Daoy (cell line): ENCODE measurements at regions not wholly inside any gene's neighbourhood (a gene's known extent, or its start where the extent isn't known, plus 50 kb on each side); places are given as distances from the start of the nearest gene placed in this dataset.

Source experiments
- DNase-seq: peaks from one replicate; pipeline ENCODE4 v3.0.0-alpha.2; 2015; ENCODE audit warnings: low read depth

DNA sequence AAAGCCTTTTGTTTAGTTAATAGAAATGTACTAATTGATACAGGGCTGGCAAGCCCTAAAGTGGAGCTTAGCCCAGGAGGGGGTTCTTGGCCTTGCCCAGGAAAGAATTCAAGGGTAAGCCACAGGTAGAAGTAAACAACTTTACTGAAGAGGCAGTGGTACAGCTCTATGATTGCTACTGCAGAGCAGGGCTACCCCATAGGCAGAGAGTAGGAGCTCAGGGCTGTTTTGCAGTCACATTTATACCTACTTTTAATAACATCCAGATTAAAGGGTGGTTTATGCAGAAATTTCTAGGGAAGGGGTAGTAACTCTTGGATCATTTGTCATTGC, 680.4 kb upstream of the GJE1 start:
- no peak for DNase-seq

DNA sequence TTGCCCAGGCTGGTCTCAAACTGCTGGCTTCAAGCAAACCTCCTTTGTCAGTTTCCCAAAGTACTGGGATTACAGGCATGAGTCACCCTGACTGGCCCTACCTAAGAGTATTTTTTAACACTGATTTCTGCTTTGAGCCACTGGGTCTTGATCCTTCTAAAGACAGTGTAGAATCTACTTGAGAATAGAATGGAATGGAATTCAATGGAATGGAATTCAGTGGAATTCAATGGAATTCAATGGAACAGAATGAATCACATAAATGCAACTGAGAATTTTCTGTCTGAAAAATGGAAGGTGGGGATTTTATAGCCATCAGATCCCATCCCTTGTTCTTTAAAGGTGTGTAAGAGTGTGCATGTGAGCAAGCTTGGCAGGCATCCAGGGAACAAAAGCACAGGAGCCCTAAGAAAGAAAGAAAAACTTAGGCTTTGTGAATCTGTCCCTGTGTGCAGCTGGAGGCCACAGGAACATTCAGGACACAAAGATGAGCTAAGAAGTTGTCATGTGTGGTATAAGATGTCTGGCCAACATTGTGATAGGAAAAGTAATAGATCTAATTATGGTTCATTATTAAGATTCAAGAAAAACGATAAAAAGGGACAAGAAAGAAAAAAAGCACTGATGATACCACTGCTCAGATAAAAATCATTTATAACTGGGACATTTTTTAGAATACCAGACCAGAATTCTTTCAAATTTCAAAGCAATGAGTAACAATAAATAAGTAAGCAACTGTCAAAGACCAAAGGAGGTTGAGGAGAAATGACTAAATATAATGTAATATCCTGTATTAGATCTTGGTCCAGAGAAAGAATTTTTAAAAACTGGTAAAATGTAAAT, 681.0 kb upstream of the GJE1 start:
- peak; percentile 9 for DNase-seq

DNA sequence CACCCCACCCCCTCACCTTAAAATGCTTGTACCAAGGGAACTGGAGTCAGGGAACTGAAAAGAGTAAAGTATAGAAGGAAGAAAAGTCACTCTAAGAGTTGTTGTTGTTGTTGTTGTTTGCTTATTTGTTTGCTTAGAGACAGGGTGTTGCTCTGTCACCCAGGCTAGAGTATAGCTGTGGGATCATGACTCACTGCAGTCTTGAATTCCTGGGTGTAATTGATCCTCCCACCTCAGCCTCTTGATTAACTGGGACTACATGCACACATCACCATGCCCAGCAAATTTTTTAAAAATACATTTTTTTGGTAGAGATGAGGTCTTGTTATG, 681.6 kb upstream of the GJE1 start:
- peak; percentile 30 for DNase-seq

- DNase-seq, result no peak
These were observed 686.6 kb upstream of the GJE1 start for GRCh38 chr6:141445928-141446628.

GRCh38 chr6:141443668-141444289, 688.9 kb upstream of the GJE1 start:
- DNase-seq, result no peak

GRCh38 chr6:141443032-141443431, 689.7 kb upstream of the GJE1 start:
- DNase-seq, result no peak

- DNase-seq, result no peak
These were observed 693.2 kb upstream of the GJE1 start for GRCh38 chr6:141439513-141439912.

DNA sequence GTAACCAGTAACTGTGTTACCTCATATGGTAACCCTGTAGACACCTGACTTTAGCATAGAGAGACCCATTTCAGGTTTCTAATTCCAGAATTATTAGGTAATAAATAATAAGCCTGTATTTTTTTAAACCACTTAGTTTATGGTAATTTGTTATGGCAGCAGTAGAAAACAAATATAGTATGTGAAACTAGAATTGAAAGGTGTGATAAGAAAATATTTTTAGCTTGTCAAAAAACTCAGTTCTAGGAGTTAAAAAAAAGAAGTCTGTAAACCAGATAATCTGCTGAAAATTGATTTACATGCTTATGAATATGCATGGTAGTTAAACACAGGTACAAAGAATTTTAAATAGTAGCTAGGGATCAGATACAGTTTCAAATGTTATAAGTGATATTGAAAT, 695.0 kb upstream of the GJE1 start:
- no peak for DNase-seq

GRCh38 chr6:141437011-141437410, 695.7 kb upstream of the GJE1 start:
- DNase-seq, result no peak

DNA sequence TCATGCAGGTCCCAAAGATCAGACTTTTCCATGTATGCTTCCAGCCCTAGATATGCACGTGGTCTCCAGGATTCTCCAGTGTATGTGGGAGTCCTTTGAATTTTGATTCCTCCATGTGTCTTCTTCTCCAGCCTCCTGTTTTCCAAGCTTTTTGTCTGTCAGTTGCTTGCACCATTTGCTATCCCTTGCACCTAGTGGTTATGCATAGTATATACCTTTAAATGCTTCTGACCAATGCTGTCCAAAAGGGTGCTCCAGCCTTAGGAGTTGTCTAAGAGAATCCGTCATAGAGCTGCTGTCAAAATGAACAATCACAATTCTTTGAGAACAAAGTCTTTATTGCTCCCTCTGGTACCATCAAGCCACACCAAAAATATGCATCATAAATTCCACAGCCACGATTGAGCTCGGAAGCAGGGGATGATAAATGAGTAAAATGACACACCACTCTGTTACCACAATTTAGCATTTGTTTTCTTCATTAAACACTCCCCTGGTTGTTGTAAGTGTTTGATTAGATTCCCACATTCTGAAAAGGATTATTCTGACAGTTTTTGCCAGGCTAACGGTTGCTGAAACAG, 706.2 kb upstream of the GJE1 start:
- no peak for DNase-seq

DNA sequence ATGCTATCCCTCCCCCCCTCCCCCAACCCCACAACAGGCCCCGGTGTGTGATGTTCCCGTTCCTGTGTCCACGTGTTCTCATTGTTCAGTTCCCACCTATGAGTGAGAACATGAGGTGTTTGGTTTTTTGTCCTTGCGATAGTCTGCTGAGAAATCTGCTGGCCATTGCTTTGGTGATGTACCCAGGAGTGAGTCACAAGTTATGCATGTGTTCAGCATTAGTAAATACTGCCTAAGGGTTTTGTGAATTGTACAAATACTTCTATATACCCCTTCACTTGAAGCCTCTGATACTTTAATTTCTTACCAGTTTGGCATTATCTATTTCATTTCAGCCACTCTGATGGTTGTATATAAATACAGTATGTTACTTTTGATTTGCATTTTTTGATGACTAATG, 711.3 kb upstream of the GJE1 start:
- DNase-seq, result peak; percentile 65

- DNase-seq, result no peak
These were observed 714.6 kb upstream of the GJE1 start for GRCh38 chr6:141418076-141418475.

DNA sequence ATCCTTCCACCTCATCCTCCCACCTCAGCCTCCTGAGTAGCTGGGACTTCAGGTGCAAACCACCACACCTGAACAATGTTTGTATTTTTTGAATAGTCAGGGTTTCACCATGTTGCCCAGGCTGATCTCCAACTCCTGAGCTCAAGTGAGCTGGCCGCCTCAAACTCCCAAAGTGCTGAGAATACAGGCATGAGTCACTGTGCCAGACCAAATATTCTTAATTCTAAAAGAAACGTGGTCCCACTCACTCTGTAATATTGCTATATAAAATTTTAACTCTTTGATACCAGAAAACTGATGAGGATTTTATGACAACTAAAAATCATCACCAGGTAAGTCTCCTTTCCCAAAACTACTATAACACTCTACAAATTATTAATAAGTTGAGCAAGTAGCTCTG, 716.8 kb upstream of the GJE1 start:
- DNase-seq, result no peak

DNA sequence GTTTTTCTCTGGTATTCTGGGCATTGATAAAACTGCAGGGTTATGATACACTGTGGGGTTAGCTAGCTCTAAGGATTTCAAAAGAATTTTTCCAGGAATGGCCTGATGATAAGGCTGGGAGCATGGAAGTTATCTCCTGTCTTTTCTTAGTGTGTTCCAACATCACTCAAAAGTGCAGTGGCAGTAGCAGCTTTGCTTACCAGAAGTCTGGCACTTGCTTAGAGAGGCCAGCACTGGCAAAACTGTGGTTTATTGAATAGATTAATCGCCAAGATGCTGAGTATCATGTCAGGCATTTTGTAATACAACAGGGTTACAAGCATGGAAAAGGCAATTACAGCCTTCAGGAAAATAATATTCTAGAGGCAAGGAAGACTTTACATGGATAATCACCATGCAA, 719.5 kb upstream of the GJE1 start:
- DNase-seq, result no peak

DNA sequence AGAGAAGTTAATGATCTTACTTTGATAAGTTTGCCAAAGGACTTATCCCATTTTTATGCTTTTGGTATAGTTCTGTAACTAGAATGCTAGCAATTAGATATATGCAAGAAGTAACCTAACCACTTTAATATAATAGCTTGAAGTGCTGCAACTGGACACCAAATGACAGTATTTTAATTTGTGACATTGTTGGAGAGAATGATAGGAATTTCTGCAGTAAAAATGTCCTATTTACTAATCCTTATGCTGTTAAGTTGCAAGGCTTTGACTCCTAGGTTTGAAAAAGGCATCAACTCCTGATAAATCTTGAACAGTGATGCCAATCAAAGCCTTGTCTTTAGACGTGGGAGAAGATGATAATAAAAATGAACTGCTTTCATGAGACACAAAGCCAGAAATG, 726.0 kb upstream of the GJE1 start:
- DNase-seq, result no peak

- DNase-seq, result no peak
These were observed 728.9 kb upstream of the GJE1 start for GRCh38 chr6:141403827-141404226.

GRCh38 chr6:141403103-141403502, 729.6 kb upstream of the GJE1 start:
- no peak for DNase-seq

DNA sequence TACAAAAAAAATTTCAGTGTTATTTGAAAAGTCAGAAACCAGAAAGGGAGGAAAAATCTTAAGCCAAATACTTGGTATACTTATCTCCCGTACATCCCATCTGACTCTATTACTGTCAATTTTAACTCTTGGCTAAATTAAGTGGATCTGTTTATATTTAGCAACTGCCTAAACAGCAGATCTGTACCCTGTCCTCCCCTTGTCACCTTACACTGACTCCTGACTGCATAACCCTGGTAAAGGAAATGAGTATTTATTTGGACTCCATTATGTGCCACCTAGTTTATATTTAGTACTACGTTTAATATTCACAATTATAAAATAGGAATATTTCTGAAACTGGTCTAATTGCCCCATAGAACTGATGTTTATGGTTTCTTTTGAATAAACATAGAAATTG, 730.2 kb upstream of the GJE1 start:
- no peak for DNase-seq

GRCh38 chr6:141401851-141402250, 730.9 kb upstream of the GJE1 start:
- DNase-seq, result no peak

DNA sequence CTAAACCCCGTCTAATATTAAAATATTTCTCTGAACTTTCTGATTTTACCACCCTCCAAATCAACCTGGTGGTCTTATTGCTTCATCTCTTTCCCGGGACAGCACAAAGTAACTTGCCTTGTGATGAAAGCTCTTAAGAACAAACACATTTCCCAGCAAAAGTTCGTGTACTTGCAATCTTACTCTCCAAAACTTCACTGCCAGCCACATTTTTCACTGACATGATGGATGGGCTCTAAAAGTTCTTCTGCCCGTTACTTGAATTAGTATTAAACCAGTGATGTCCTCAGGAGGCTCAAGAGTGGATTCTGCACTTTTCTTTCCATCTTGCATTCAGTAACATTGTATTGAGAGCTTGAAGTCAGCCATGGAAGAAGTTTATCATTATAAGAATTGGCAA, 731.6 kb upstream of the GJE1 start:
- DNase-seq, result no peak

GRCh38 chr6:141398949-141399348, 733.8 kb upstream of the GJE1 start:
- DNase-seq, result no peak

DNA sequence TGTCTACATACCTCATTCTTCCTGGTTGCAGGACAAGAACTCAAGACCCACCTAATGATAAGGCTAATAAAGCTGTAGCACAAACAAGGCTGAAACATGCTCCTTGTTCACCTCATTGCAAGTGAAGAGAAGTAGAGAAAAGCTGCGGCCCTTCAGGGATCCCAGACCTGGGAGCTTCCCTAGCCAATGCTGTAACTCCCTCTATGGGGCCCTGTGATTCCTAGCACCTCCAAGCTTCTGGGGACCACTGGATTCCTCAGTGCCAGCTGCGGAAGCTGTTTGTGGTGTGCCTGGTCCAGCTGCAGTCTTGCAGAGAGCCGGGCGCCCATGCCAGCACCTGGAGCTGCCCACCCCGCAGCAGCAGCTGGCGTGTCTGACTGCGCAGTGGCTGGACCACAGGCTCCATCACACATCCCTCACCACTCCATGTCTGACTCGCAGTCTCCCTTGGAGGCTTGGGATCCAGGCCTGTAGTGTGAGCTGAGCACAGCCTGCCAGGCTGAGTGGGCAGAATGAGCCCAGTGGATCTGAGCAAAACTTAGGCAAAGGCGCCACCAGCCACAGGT, 737.2 kb upstream of the GJE1 start:
- DNase-seq, result no peak
